GM10248 (cell line): ENCODE measurements at regions not wholly inside any gene's neighbourhood (a gene's known extent, or its start where the extent isn't known, plus 50 kb on each side); places are given as distances from the start of the nearest gene placed in this dataset.

Experiments used
- CTCF ChIA-PET: fragments of 300-600 bp; sonication (Branson Sonifier 250); formaldehyde crosslinking; extraction: SDS; loops from one replicate; lab custom pipeline; 2021; ENCODE audit warnings: antibody characterized with exemption; lab: Yijun Ruan, JAX
- POLR2A ChIA-PET: fragments of 350-650 bp; sonication (Branson Sonifier 250); formaldehyde crosslinking; extraction: SDS; loops from one replicate; lab custom pipeline; 2020; ENCODE audit warnings: antibody characterized with exemption; lab: Yijun Ruan, JAX
- DNase-seq: peaks from one replicate; pipeline ENCODE4 v3.0.0; 2012; ENCODE audit errors: extremely low spot score
- CTCF ChIP-seq: IDR thresholded peaks from 2 replicates; pipeline ENCODE4 v1.5.1; 2012; ENCODE audit warnings: mild to moderate bottlenecking, low read depth; ENCODE audit errors: extremely low read depth, missing control alignments, control extremely low read depth

- CTCF ChIA-PET, result interaction anchor here (1.4 to 2.6 kb wide), 3 partner anchors 8 to 23 kb away, joined by 4 to 8 read pairs (median 5); no protein-coding TSS in a partner anchor
- no peak for DNase-seq
- no peak for TF ChIP-seq CTCF
- POLR2A ChIA-PET, result no interaction called here
Measured at GRCh38 chr13:31067416-31068118, 94.1 kb downstream of the HSPH1 start.

GRCh38 chr13:31064636-31065035 is 97.1 kb downstream of the HSPH1 start:
- no peak for TF ChIP-seq CTCF
- no peak for DNase-seq
- ChIA-PET CTCF (interaction anchor here (1.4 kb wide), 1 partner anchor 20 kb away, joined by 4 read pairs; no protein-coding TSS in a partner anchor), POLR2A (no interaction called here)

- CTCF ChIA-PET, result no interaction called here
- POLR2A ChIA-PET, result no interaction called here
Measured at GRCh38 chr13:31063772-31064171, 97.9 kb downstream of the HSPH1 start.

GRCh38 chr13:31060655-31061054 is 101.0 kb downstream of the HSPH1 start:
- TF ChIP-seq CTCF, result no peak
- ChIA-PET POLR2A (no interaction called here), CTCF (interaction anchor here (0.9 to 2.9 kb wide), 4 partner anchors 8 to 16 kb away, joined by 3 to 12 read pairs (median 4); no protein-coding TSS in a partner anchor)
- DNase-seq, result no peak

More at GRCh38 chr13:31063772-31064171, 97.9 kb downstream of the HSPH1 start:
- no peak for TF ChIP-seq CTCF
- no peak for DNase-seq

- no peak for DNase-seq
- POLR2A ChIA-PET, result no interaction called here
- CTCF ChIA-PET, result interaction anchor here (1.0 to 2.9 kb wide), 3 partner anchors 8 to 15 kb away, joined by 3 to 12 read pairs (median 4); no protein-coding TSS in a partner anchor
- no peak for TF ChIP-seq CTCF
Measured at GRCh38 chr13:31060220-31060619, 101.5 kb downstream of the HSPH1 start.

GRCh38 chr13:31057403-31058033 is 104.2 kb downstream of the HSPH1 start:
- ChIA-PET POLR2A (no interaction called here), CTCF (interaction anchor here (2.0 to 2.9 kb wide), 2 partner anchors 12 to 13 kb away, joined by 12 to 13 read pairs; no protein-coding TSS in a partner anchor)
- no peak for DNase-seq
- TF ChIP-seq CTCF, result no peak
